GM19238 (cell line): ENCODE measurements at regions not wholly inside any gene's neighbourhood (a gene's known extent, or its start where the extent isn't known, plus 50 kb on each side); places are given as distances from the start of the nearest gene placed in this dataset.
"Not testable (repeated sequence)": the region's sequence is repeated elsewhere in the genome, so short reads cannot be mapped to it uniquely, and the experiment has no call there.

Experiments used
- DNase-seq: peaks from one replicate; pipeline ENCODE4 v3.0.0; 2011; ENCODE audit warnings: low spot score; ENCODE audit not compliant: insufficient read length

GRCh38 chr2:131584380-131584779, 56.7 kb downstream of the CCDC74A start:
- no peak for DNase-seq

DNA sequence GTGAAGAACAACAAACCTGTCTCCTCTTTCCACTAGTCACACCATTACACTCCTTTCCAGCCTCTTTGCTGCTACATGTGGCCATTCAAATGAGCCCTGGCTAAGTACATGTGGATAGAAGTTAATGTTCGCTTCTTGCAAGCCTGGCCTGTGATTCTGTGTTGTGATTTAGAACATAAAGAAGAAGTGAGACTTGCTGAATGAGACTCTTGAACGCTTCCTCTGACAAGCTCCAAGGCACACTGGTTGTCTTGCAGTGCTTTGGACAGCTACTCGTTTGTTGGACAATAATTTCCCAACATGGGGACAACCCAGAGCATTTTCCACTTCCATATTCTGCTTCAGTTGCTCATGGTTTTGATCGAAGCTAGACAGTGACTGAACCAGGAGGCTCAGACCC, 57.3 kb downstream of the CCDC74A start:
- DNase-seq, result no peak

GRCh38 chr2:131588152-131588873, 60.6 kb downstream of the CCDC74A start:
- no peak for DNase-seq

GRCh38 chr2:131589126-131589525, 61.4 kb downstream of the CCDC74A start:
- not testable (repeated sequence) for DNase-seq

- no peak for DNase-seq
Observed at GRCh38 chr2:131590366-131590765, 62.7 kb downstream of the CCDC74A start.

DNA sequence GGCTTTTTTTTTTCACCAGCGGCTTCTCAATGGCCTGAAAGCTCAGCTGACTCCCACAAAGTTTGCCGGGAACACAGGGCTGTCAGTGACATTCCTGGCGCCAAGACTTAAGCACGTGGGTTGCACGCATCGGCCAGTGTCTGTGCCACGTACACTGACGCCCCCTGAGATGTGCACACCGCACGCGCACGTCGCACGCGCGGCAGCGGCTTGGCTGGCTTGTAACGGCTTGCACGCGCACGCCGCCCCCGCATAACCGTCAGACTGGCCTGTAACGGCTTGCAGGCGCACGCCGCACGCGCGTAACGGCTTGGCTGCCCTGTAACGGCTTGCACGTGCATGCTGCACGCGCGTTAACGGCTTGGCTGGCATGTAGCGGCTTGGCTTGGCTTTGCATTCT, 63.2 kb downstream of the CCDC74A start:
- DNase-seq, result no peak

- not testable (repeated sequence) for DNase-seq
Observed at GRCh38 chr2:131596561-131596960, 68.9 kb downstream of the CCDC74A start.

DNA sequence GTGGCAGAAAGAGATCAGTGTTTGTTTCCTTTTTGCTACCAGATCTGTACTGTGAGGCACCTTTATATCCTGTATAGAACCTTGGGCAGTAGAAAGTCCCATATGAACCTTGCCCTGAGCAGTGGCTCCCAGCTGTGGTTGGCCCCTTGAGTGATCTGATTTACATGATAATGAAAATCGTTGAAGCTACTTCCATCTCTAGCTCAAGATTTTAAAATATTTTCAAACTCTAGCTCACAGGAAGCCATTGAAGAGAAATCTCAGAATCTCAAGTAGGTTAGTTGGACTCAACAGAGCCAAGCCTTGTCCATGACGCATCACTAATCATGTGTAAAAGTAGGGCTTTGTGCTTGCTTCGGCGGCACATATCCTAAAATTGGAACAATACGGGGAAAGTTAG, 74.8 kb downstream of the CCDC74A start:
- DNase-seq, result not testable (repeated sequence)

- not testable (repeated sequence) for DNase-seq
Observed at GRCh38 chr2:131604652-131605051, 77.0 kb downstream of the CCDC74A start.

DNA sequence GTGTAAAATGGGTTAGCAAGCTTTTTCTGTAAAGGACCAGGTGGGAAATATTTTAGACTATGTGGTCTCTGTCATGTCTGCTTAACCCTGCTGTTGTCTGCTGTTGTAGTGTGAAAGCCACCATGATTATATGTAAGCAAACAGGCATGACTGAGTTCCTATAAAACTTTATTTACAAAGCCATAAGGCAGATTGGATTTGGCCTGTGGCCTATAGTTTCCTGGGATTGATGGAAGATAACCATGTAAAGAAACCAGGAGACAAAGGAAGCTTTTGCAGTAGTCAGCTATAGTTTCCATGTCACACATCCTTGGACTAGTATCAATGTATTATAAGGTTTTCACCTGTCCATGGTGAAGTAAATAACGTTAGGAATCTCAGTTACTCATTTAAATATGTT, 78.7 kb downstream of the CCDC74A start:
- DNase-seq, result not testable (repeated sequence)

DNA sequence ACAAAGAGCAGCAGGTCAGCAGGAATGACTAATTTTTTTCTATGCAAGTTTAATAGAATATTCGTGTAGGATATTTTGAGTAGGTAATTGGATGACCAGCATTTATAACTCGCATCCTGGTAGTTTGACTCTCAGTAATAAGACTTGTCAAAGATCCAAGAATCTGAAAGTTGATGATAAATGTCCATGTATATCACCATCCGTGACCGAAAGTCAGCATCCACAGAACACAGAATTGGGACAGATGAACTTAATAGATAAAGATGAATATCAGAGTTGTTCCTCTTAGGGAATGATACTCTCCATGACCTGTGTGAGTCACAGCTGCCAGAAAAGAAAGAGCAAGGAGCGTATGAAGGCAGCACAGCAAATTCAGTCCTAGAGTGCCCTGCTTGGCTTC, 79.4 kb downstream of the CCDC74A start:
- DNase-seq, result not testable (repeated sequence)

GRCh38 chr2:131614539-131614938, 86.9 kb downstream of the CCDC74A start:
- DNase-seq, result not testable (repeated sequence)

GRCh38 chr2:131618320-131618719, 90.6 kb downstream of the CCDC74A start:
- DNase-seq, result not testable (repeated sequence)

GRCh38 chr2:131622874-131623273, 95.2 kb downstream of the CCDC74A start:
- DNase-seq, result not testable (repeated sequence)

DNA sequence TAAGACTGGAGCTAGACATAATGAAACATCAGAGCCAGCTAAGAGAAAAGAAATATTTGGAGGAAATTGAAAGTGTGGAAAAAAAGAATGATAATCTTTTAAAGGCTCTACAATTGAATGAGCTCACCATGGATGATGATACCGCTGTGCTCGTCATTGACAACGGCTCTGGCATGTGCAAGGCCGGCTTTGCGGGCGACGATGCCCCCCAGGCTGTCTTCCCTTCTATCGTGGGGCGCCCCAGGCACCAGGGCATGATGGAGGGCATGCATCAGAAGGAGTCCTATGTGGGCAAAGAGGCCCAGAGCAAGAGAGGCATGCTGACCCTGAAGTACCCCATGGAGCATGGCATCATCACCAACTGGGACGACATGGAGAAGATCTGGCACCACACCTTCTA, 98.3 kb downstream of the CCDC74A start:
- DNase-seq, result not testable (repeated sequence)

DNA sequence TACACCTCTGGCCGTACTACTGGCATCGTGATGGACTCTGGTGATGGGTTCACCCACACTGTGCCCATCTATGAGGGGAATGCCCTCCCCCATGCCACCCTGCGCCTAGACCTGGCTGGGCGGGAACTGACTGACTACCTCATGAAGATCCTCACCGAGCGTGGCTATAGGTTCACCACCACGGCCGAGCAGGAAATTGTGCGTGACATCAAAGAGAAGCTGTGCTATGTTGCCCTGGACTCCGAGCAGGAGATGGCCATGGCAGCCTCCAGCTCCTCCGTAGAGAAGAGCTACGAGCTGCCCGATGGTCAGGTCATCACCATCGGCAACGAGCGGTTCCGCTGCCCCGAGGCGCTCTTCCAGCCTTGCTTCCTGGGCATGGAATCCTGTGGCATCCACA, 98.9 kb downstream of the CCDC74A start:
- DNase-seq, result not testable (repeated sequence)

DNA sequence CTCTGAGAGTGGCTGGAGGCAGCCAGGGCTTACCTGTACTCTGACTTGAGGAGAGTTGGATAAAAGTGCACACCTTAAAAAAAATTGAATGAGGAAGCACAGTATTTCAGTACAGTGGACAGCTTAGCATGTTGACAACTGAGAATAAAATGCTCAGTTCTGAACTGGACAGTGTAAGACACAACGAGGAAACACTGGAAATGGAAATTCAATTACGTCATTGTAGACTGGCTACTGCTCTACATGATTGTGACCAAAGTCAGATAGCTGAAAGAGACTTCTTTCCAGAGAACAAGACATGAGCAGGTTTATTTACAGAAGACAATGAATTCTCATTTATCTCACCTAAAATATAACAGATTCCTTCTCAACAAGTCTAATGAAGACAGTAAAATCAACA, 100.1 kb downstream of the CCDC74A start:
- not testable (repeated sequence) for DNase-seq

DNA sequence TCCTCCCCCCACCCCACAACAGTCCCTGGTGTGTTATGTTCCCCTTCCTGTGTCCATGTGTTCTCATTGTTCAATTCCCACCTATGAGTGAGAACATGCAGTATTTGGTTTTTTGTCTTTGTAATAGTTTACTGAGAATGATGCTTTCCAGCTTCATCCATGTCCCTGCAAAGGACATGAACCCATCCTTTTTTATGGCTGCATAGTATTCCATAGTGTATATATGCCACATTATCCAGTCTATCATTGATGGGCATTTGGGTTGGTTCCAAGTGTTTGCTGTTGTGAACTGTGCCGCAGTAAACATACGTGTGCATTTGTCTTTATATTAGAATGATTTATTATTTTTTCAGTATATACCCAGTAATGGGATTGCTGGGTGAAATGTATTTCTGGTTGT, 104.0 kb downstream of the CCDC74A start:
- DNase-seq, result not testable (repeated sequence)

DNA sequence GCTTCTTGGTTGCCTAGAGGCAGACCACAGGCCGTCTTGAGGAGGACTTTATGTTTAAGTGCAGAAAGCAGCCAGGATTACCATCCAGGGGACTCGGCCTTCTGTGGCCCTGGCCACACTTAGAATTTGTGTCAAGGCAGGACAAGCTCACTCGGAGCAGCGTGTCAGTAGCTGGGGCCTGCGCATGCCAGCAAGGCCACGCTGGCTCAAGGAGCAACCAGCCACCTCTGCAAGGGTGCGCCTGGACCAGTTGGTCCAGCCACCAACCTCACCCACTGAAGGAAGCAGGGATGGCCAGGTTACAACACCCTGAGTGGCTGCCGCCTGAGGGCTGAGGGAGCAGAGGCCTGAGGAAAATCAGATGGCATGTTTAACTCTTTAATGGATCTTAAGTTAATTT, 105.7 kb downstream of the CCDC74A start:
- DNase-seq, result not testable (repeated sequence)

DNA sequence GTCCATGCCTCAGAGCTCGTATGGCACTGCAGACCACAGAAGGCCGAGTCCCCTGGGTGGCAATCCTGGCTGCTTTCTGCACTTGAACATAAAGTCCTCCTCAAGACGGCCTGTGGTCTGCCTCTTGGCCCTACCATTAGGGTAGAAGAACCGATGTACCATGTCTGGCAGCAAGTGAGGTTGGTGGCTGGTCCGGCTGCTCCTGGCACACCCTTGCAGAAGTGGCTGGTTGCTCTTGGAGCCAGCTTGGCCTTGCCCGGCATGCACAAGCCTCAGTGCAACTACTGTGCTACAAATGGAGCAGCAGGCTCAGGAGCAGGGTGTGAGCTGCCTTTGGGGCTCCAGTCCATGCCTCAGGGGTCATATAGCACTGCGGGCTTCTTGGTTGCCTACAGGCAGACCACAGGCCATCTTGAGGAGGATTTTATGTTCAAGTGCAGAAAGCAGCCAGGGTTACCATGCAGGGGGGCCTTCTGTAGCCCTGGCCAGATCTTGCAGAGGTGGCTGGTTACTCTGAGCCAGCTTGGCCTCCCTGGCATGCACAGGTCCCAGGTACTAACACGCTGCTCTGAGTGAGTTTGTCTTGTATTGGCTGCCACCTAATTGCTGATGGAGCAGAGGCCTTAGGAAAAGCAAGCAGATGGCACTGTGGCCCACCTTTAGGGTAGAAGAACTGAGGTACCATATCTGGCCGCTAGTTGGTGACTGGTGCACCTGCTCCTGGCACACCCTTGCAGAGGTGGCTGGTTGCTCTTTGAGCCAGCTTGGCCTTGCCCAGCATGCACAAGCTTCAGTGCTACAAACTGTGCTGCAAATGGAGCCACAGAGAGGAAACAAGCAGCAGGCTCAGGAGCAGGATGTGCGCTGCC, 106.4 kb downstream of the CCDC74A start:
- DNase-seq, result not testable (repeated sequence)

DNA sequence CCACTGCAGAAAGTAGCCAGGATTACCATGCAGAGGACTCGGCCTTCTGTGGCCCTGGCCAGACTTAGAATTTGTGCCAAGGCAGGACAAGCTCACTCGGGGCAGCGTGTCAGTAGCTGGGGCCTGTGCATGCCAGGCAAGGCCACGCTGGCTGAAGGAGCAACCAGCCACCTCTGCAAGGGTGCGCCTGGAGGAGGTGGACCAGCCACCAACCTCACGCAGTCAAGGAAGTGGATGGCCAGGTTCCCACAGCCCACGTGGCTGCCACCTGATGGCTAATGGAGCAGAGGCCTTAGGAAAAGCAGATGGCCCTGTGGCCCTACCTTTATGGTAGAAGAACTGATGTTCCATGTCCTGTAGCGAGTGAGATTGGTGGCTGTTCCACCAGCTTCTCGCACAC, 107.9 kb downstream of the CCDC74A start:
- DNase-seq, result no peak

DNA sequence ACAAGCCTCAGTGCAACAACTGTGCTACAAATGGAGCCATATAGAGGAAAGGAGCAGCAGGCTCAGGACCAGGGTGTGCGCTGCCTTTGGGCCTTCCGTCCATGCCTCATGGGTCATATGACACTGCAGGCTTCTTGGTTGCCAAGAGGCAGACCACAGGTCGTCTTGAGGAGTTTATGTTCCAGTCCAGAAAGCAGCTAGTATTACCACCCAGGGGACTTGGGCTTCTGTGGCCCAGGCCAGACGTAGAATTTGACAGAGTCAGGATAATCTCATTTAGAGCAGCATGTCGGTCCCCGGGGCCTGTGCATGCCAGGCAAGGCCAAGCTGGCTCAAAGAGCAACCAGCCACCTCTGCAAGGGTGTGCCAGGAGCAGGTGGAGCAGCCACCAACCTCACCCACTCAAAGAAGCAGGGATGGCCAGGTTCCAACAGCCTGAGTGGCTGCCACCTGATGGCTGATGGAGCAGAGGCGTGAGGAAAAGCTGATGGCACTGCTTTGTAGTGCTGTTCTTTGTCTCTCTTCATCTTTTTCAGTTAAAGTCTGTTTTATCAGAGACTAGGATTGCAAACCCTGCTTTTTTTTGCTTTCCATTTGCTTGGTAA, 109.1 kb downstream of the CCDC74A start:
- DNase-seq, result not testable (repeated sequence)
